ENCODE measurements at regions not wholly inside any gene's neighbourhood (a gene's known extent, or its start where the extent isn't known, plus 50 kb on each side); places are given as distances from the start of the nearest gene placed in this dataset.
"Not testable (repeated sequence)": the region's sequence is repeated elsewhere in the genome, so short reads cannot be mapped to it uniquely, and the experiment has no call there.

DNA sequence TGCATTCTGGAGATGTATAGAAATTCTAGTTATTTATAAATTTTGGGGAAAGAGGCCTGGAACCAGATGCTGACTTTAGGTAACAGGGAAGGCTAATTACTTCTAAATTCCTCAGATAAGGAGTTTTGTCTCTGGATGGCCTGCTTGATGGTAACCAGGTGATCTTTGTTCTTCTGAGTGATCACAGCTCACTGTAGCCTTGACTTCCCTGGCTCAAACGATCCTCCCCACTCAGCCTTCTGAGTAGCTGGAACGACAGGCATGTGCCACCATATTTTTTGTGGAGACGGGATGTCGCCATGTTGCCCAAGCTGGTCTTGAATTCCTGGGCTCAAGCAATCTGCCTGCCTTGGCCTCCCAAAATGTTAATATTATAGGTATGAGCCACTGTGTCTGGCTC is 54.4 kb upstream of the MSH6 start:
- no peak overlapping the region for H3K4me3 ChIP-seq (ENCODE audit: low read depth, low read length)
- no peak for DNase-seq (ENCODE audit: low read depth, low spot score)
- ChIA-PET CTCF (no interaction called here), POLR2A (no interaction called here)
- TF ChIP-seq, protein P1, sequence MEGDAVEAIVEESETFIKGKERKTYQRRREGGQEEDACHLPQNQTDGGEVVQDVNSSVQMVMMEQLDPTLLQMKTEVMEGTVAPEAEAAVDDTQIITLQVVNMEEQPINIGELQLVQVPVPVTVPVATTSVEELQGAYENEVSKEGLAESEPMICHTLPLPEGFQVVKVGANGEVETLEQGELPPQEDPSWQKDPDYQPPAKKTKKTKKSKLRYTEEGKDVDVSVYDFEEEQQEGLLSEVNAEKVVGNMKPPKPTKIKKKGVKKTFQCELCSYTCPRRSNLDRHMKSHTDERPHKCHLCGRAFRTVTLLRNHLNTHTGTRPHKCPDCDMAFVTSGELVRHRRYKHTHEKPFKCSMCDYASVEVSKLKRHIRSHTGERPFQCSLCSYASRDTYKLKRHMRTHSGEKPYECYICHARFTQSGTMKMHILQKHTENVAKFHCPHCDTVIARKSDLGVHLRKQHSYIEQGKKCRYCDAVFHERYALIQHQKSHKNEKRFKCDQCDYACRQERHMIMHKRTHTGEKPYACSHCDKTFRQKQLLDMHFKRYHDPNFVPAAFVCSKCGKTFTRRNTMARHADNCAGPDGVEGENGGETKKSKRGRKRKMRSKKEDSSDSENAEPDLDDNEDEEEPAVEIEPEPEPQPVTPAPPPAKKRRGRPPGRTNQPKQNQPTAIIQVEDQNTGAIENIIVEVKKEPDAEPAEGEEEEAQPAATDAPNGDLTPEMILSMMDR (IDR thresholded peaks at IDR 0.05; ENCODE audit: insufficient read depth, low read length, missing control alignments) = no peak

DNA sequence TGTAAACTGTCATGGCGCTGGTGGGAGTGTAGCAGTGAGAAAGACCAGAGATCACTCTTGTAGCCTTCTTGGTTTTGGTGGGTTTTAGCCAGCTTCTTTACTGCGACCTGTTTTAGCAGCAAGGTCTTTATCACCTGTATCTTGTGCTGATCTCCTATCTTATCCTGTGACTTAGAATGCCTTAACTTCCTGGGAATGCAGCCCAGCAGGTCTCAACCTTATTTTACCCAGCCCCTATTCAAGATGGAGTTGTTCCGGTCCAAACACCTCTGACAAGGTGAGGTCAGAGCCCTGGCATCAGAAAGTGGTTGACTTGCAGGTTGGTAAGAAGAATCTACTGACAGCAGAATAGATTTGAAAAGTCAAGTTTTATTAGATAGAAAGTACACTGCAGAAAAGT is 55.0 kb upstream of the MSH6 start:
- H3K4me3 ChIP-seq (ENCODE audit: low read depth, low read length) = no peak overlapping the region
- CTCF ChIA-PET = no interaction called here
- TF ChIP-seq, protein P1 (IDR thresholded peaks at IDR 0.05; ENCODE audit: insufficient read depth, low read length, missing control alignments) = no peak
- POLR2A ChIA-PET = no interaction called here
- DNase-seq (ENCODE audit: low read depth, low spot score) = no peak

DNA sequence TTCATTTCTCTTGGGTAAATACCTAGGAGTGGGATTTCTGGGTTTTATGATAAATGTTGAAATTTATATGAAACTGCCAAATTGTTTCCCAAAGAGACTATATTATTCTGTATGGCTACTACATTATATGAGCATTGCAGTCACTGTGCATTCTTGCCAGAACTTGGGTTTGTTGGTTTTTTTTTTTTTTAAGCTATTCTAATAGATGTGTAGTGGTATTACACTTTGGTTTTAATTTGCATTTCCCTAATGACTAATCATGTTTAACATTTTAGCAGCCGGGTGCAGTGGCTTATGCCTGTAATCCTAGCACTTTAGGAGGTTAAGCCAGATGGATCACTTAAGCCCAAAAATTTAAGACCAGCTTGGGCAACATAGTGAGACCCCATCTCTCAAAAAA is 56.0 kb upstream of the MSH6 start:
- DNase-seq (ENCODE audit: low read depth, low spot score); POLR2A ChIA-PET; CTCF ChIA-PET; H3K4me3 ChIP-seq (ENCODE audit: low read depth, low read length): not testable (repeated sequence)

DNA sequence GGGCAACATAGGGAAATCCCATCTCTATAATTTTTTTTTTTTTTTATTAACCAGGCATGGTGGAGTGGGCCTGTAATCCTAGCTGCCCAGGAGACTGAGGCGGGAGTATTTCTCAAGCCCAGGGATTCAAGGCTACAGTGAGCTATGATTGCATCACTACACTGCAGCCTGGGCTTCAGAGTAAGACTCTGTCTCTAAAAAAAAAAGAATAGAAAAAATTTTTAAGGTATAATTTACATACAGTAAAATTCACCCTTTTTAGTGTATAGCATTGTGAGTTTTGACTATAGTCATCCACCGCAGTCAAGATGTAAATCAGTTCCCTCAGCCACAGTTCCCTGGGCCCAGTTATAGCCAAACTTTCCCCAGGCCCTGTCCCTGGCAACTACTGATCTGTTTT is 57.1 kb upstream of the MSH6 start:
- ChIA-PET CTCF (no interaction called here), POLR2A (no interaction called here)
- TF ChIP-seq, protein P1 (IDR thresholded peaks at IDR 0.05; ENCODE audit: insufficient read depth, low read length, missing control alignments) = no peak
- no peak overlapping the region for H3K4me3 ChIP-seq (ENCODE audit: low read depth, low read length)
- no peak for DNase-seq (ENCODE audit: low read depth, low spot score)

DNA sequence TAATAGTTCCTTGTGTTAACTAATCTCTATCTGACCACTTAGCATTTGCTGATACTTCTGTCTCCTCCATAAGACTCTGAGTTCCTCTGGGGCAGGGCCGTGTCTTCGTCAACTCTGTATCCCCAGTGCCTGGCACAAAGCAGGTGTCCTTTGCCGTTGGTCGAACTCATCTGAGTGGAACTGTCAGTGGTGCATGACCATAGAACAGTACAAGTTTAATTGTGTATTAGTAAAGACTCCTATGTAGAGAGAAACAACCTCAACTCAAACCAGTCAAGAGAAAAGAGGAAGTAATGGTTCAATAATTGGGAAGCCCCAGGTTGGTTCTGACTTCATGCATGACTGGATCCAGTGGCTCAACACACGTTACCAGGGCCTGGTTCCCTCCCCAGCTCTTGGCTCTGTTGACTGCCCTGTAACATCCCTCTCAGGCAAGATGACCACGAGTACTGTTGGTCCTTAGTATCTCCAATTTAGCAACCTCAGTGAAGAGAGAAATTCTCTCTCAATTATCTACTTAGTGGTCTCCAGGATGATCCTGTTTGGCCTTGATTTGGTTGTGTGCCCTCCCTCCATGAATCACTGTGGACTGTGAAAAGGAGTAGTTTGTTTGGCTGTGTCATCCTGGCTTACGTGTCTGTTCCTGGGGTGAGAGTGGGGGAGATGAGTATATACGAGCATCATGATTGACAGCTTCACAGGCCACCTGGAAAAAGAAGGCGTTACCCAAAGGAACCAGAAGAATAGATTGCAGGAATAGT is 58.5 kb upstream of the MSH6 start:
- TF ChIP-seq, protein P1 (IDR thresholded peaks at IDR 0.05; ENCODE audit: insufficient read depth, low read length, missing control alignments) = no peak
- CTCF ChIA-PET = no interaction called here
- no peak for DNase-seq (ENCODE audit: low read depth, low spot score)
- POLR2A ChIA-PET = no interaction called here
- no peak overlapping the region for H3K4me3 ChIP-seq (ENCODE audit: low read depth, low read length)

DNA sequence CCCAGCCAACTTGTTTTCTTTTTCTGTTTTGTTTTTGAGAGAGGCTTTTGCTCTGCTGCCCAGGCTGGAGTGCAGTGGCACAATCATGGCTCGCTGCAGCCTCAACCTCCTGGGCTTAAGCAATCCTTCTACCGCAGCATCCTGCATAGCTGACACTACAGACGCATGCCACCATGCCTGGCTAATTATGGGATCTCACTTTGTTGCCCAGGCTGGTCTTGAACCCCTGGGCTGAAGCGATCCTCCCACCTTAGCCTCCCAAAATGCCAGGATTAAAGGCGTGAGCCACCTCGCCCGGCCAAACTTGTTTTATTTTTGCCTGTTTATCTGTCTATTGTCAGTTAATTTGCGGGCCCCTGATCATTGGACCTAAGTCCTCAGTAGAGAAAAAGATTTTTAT is 61.6 kb upstream of the MSH6 start:
- DNase-seq (ENCODE audit: low read depth, low spot score) = no peak
- H3K4me3 ChIP-seq (ENCODE audit: low read depth, low read length) = no peak overlapping the region
- POLR2A ChIA-PET = no interaction called here
- CTCF ChIA-PET = no interaction called here
- TF ChIP-seq, protein P1 (IDR thresholded peaks at IDR 0.05; ENCODE audit: insufficient read depth, low read length, missing control alignments) = no peak

DNA sequence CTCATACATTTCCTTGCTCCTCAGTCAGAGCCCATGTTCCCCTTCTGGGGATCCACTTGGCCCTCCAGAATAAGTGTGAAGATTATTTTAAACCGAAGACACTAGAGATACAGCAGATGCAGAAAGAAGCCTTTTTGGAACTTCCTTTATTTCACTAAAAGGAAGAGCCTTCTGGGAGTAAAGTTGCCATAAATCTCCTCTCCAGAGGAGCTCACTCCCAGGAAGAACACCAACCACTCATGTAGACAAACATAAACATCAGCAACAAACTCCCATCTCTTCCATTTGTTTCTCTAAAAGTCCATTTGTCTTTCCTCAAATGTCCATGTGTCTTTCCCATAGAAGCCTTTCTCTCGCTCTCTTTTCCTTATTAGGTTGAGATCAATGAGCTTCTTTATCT is 62.4 kb upstream of the MSH6 start:
- DNase-seq (ENCODE audit: low read depth, low spot score) = no peak
- CTCF ChIA-PET = interaction anchor here (1.1 kb wide), 1 partner anchor 14 kb away, joined by 5 read pairs; no protein-coding TSS in a partner anchor
- POLR2A ChIA-PET = no interaction called here
- H3K4me3 ChIP-seq (ENCODE audit: low read depth, low read length) = no peak overlapping the region
- TF ChIP-seq, protein P1 (IDR thresholded peaks at IDR 0.05; ENCODE audit: insufficient read depth, low read length, missing control alignments) = no peak
